Upper lobe of right lung (tissue), 1 donor: ENCODE measurements at regions not wholly inside any gene's neighbourhood (a gene's known extent, or its start where the extent isn't known, plus 50 kb on each side); places are given as distances from the start of the nearest gene placed in this dataset.

Experiments
- ATAC-seq: fragments of 200-7000 bp; cut with Tn5 transposase; one replicate; pipeline ENCODE4 v1.9.1; 2020; ENCODE audit warnings: mild to moderate bottlenecking, moderate library complexity
- DNase-seq: peaks from one replicate; pipeline ENCODE4 v3.0.0-alpha.2; 2020
- H3K27ac ChIP-seq: fragments of 200-600 bp; one replicate; pipeline ENCODE4 v1.8.0; 2022
- H3K27me3 ChIP-seq: fragments of 200-600 bp; one replicate; pipeline ENCODE4 v1.8.0; 2022; ENCODE audit warnings: mild to moderate bottlenecking
- H3K36me3 ChIP-seq: fragments of 200-600 bp; one replicate; pipeline ENCODE4 v1.8.0; 2022
- H3K4me1 ChIP-seq: fragments of 200-600 bp; one replicate; pipeline ENCODE4 v1.8.0; 2022
- H3K4me3 ChIP-seq: fragments of 200-600 bp; one replicate; pipeline ENCODE4 v1.8.0; 2022; ENCODE audit warnings: mild to moderate bottlenecking
- H3K9me3 ChIP-seq: fragments of 200-600 bp; one replicate; pipeline ENCODE4 v1.8.0; 2022
- intact Hi-C: fragments of 100-400 bp; cut with DNase I; formaldehyde crosslinking; loops from one replicate; pipeline ENCODE4 v1.11.0; 2022
- TF ChIP-seq, protein P1 (sequence below): fragments of 200-600 bp; IDR thresholded peaks from one replicate; pipeline ENCODE4 v1.8.0; 2022; ENCODE audit warnings: antibody characterized with exemption
- donor health status: DM: no; HTN: yes; CAD: no; lungs with severe emphysema.

DNA sequence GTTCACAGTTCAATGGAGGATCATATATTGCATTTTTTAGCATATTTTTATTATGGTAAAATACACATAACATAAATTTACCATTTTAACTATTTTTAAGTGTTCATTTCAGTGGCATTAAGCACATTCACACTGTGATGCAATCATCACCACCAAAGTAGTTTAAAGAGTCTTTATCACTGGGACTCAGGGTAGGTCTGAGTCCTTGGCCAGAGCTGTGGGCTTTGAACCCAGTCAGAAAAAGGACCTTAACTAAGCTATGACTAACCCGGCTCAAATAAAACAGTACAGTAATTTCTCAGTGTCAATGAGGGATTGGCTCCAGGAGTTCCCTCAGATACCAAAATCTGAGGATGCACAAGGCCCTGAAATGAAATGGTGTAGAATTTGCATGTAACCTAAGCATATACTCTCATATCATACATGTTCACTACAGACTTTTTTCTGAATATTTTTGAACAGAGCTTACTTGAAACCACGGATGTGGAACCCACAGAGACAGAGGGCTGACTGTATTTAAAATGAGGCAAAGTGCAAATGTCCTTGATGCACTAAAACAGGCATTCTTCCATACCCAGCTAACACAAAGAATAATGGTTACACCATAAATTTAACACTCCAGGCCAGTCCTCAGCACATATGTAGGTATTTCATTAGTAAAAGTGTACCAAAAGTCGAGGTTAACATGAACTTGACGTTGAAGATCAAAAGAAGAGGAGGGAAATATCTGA lies 246.2 kb downstream of the LNPK start:
- no peak for DNase-seq
- H3K9me3 ChIP-seq, result no peaks in the 10 kb centered on the region

DNA sequence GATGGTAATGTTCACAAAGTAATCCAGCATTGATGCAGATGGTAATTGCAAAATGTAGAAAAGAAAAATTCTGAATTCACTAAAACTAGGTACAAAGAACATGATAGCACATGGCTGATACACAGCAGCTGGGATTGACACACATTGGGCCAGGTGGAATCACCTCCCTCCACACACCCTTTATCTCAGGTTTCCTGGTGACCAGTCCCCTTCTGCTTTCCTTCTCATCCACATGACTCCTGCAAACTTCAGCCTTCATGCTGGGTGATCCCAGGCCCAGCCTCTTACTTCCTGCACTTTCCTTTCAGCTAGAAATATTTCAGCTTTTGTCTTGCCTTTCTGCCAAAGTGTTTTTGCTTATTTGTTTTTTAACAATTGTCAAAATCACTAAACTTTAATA lies 246.9 kb downstream of the LNPK start:
- intact Hi-C loops, result no loop called here
- no peaks in the 10 kb centered on the region for H3K9me3 ChIP-seq
- ATAC-seq, result no peak

More for the DNA sequence above, 246.2 kb downstream of the LNPK start:
- Histone ChIP-seq H3K4me1 (no peaks in the 10 kb centered on the region), H3K27ac (no peak overlapping the region), H3K4me3 (no peak overlapping the region), H3K36me3 (no peaks in the 10 kb centered on the region), H3K27me3 (no peaks in the 10 kb centered on the region)
- TF ChIP-seq, protein P1, sequence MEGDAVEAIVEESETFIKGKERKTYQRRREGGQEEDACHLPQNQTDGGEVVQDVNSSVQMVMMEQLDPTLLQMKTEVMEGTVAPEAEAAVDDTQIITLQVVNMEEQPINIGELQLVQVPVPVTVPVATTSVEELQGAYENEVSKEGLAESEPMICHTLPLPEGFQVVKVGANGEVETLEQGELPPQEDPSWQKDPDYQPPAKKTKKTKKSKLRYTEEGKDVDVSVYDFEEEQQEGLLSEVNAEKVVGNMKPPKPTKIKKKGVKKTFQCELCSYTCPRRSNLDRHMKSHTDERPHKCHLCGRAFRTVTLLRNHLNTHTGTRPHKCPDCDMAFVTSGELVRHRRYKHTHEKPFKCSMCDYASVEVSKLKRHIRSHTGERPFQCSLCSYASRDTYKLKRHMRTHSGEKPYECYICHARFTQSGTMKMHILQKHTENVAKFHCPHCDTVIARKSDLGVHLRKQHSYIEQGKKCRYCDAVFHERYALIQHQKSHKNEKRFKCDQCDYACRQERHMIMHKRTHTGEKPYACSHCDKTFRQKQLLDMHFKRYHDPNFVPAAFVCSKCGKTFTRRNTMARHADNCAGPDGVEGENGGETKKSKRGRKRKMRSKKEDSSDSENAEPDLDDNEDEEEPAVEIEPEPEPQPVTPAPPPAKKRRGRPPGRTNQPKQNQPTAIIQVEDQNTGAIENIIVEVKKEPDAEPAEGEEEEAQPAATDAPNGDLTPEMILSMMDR, result no peak
- intact Hi-C loops, result no loop called here
- no peak for ATAC-seq

DNA sequence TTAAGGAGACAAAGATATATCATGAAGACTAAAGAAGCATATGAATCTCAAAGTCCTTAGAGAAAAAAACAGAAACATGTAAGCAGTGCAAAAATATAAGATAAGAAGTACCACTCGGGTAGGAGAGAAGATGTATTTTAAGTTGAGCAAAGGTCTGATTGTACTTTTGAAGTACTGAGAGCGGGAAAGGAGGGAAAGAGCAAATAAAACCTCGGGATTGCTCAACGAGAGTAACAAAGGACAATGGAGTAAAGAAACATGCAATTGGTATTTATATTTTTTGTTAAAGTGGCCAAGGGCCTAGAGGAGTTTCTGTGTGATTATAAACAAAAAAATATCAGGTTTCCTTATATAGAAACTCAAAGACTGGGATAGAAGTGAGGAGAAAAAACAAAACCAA lies 251.9 kb downstream of the LNPK start:
- no peak overlapping the region for H3K27ac ChIP-seq
- intact Hi-C loops, result no loop called here

More for the DNA sequence above, 246.9 kb downstream of the LNPK start:
- no peak overlapping the region for H3K4me3 ChIP-seq
- H3K4me1 ChIP-seq, result no peaks in the 10 kb centered on the region
- TF ChIP-seq, protein P1, result no peak
- H3K27ac ChIP-seq, result no peak overlapping the region
- no peaks in the 10 kb centered on the region for H3K36me3 ChIP-seq
- DNase-seq, result no peak
- H3K27me3 ChIP-seq, result no peaks in the 10 kb centered on the region

GRCh38 chr2:175745911-175746310 lies 256.2 kb downstream of the LNPK start:
- intact Hi-C loops, result no loop called here
- H3K27me3 ChIP-seq, result no peaks in the 10 kb centered on the region
- TF ChIP-seq, protein P1, result no peak
- H3K4me3 ChIP-seq, result no peak overlapping the region
- H3K27ac ChIP-seq, result no peak overlapping the region
- ATAC-seq, result no peak
- no peak for DNase-seq
- no peaks in the 10 kb centered on the region for H3K9me3 ChIP-seq
- H3K4me1 ChIP-seq, result no peaks in the 10 kb centered on the region
- H3K36me3 ChIP-seq, result no peaks in the 10 kb centered on the region

More for the DNA sequence above, 251.9 kb downstream of the LNPK start:
- H3K4me3 ChIP-seq, result no peak overlapping the region
- no peaks in the 10 kb centered on the region for H3K9me3 ChIP-seq
- no peaks in the 10 kb centered on the region for H3K4me1 ChIP-seq
- H3K36me3 ChIP-seq, result no peaks in the 10 kb centered on the region
- DNase-seq, result no peak
- TF ChIP-seq, protein P1, result no peak
- no peak for ATAC-seq
- no peaks in the 10 kb centered on the region for H3K27me3 ChIP-seq

- ATAC-seq (no peak), DNase-seq (no peak)
- intact Hi-C loops, result no loop called here
- H3K4me3 ChIP-seq, result no peak overlapping the region
- H3K9me3 ChIP-seq, result no peaks in the 10 kb centered on the region
- no peak overlapping the region for H3K27ac ChIP-seq
- no peaks in the 10 kb centered on the region for H3K4me1 ChIP-seq
- TF ChIP-seq, protein P1, result no peak
- no peaks in the 10 kb centered on the region for H3K36me3 ChIP-seq
- H3K27me3 ChIP-seq, result no peaks in the 10 kb centered on the region
These were observed 258.1 kb downstream of the LNPK start for GRCh38 chr2:175744000-175744399.
